Fibroblast of the aortic adventitia (primary cell): ENCODE measurements at regions not wholly inside any gene's neighbourhood (a gene's known extent, or its start where the extent isn't known, plus 50 kb on each side); places are given as distances from the start of the nearest gene placed in this dataset.

Source experiments
- DNase-seq: peaks from one replicate; pipeline ENCODE4 v3.0.0-alpha.2; 2010; ENCODE audit warnings: low read depth
- H3K4me3 ChIP-seq: 2 replicates; pipeline ENCODE4 v1.5.1; 2011; ENCODE audit warnings: low read depth, mild to moderate bottlenecking, control low read depth, low read length, moderate library complexity
- TF ChIP-seq, protein P1 (sequence below): IDR thresholded peaks from 2 replicates; pipeline ENCODE4 v1.5.1; 2011; ENCODE audit warnings: mild to moderate bottlenecking, low read length, control low read depth, inconsistent platforms; ENCODE audit not compliant: insufficient read depth

DNA sequence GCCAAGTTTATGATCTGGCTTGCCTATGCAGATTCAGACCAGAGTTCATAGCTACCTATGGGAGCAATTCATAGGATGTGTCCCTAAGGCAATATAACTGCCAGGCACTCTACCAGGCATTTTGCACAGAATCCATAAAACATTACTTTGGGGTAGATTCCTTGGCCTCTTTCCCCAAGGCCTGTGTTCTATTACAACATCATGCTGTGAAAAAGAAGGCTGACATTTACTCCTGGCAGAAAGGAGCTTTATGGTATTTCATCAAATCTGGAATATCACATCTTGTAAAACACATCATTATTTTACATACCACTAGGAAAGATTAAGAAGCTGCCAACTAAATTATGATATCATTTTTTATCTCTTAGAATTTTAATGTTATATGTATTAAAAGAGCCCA, 287.0 kb upstream of the MARCKS start:
- H3K4me3 ChIP-seq = no peak overlapping the region
- peak; percentile 77 for DNase-seq
- TF ChIP-seq, protein P1, sequence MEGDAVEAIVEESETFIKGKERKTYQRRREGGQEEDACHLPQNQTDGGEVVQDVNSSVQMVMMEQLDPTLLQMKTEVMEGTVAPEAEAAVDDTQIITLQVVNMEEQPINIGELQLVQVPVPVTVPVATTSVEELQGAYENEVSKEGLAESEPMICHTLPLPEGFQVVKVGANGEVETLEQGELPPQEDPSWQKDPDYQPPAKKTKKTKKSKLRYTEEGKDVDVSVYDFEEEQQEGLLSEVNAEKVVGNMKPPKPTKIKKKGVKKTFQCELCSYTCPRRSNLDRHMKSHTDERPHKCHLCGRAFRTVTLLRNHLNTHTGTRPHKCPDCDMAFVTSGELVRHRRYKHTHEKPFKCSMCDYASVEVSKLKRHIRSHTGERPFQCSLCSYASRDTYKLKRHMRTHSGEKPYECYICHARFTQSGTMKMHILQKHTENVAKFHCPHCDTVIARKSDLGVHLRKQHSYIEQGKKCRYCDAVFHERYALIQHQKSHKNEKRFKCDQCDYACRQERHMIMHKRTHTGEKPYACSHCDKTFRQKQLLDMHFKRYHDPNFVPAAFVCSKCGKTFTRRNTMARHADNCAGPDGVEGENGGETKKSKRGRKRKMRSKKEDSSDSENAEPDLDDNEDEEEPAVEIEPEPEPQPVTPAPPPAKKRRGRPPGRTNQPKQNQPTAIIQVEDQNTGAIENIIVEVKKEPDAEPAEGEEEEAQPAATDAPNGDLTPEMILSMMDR = no peak

DNA sequence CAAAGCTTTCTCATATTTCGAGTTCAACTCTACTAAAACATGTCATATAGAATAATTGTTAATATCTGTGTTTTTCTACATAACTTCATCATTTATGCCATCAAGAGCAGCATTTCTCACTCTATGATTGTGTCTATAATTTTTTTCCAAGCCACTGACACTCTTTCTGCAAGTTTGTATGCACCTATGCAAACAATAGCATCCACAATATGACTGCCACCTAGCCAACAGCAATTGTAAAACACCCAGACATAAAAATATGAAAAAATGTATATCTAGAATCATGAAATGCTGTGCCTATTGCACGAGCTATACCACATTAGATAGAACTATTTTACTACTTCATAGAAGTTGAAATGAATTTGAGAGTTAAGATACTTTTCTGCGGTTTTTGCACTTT, 286.5 kb upstream of the MARCKS start:
- no peak for DNase-seq
- TF ChIP-seq, protein P1 = peak; percentile 31
- no peak overlapping the region for H3K4me3 ChIP-seq

DNA sequence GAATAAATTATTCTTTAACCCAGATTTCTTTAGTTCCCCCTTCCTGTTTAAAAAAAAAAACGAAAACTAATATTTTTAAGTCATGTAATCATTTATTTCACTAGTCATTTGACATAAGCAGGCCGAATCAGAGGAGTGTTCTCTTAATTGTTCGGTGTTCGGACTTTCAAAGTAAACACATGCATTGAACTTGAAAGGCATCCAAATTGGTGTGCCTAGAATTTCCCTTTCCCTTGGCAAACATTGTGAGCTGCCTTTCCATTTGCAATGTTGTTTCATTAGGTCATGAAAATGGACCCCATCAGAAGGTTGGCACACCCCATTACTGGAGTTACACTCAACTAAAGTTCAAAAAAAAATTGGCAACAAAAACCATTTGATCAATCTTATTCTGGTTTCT, 283.0 kb upstream of the MARCKS start:
- TF ChIP-seq, protein P1 = no peak
- no peak for DNase-seq

DNA sequence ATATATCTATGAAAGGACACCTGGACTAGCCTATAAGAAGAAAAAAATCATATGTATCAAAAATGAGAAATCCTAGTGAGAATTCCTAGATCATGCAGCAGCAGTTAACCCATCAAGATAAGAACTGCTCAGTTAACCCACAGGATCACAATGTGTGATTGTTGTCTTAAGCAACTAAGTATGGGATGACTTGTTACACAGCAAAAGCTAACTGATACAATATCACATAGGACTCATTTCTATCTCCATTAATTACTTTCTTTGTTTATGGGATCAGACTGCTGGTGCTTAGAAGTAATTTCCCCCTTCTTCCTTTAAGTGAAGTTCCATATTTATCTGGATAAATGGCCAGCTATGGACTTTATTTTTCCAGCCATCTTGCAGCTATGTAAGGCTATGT, 280.8 kb upstream of the MARCKS start:
- DNase-seq = no peak
- H3K4me3 ChIP-seq = no peak overlapping the region
- TF ChIP-seq, protein P1 = no peak

More for the DNA sequence above, 283.0 kb upstream of the MARCKS start:
- H3K4me3 ChIP-seq = no peak overlapping the region

DNA sequence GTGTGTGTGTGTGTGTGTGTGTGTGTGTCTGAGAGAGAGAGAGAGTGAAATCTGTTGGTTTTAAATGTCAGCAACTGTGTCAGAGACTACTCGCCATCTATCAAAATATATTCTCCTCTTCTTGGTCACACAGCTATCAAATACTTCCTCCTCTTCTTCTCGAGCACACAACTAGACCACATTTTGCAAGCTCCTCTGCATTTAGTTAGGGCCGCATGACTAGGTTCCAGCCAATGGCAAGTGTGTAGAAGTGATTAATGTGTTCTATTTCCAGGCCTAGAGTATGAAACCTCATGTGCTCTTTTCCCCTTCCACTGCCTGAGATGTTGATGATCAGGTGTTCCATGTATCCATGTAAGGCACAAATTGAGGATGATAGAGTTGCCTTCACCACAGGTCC, 278.5 kb upstream of the MARCKS start:
- TF ChIP-seq, protein P1 = no peak
- DNase-seq = no peak
- H3K4me3 ChIP-seq = no peak overlapping the region

DNA sequence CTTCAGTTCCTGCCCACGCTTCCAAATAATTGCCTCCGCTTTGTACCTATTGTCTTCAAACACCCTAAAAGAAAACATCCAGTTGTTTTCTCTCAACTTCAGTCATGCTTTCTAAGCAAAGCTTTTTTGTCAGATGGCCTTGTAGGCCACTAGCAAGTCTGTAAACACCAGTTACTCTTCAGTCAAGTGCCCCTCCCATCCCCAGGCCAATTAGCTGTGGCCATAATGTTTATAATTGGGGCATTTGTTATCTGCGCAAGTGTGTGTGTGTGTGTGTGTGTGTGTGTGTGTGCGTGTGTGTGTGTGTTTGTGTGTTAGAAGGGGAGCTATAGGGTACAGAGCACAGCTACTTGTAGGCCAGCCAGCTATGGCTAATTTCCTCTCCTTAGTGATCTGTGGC, 272.4 kb upstream of the MARCKS start:
- no peak for DNase-seq
- H3K4me3 ChIP-seq = no peak overlapping the region
- TF ChIP-seq, protein P1 = no peak

DNA sequence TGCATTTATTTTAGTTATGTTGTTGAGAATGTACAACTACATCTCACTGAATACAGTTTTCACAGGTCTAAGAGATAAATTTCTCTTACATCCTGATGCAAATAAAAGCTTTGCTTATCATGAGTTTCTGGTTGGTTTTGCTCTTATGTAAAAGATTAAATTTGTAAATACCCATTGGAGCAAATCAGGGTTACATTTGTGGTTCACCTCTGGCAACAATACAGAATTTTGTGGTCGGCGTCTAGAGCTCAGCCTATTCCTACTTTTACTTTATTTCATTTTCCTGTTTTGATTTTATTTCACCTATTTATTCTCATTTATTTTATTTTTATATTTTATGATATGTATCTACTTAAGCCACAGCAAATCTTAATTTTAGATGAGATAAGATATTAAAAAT, 271.9 kb upstream of the MARCKS start:
- no peak for DNase-seq
- no peak overlapping the region for H3K4me3 ChIP-seq
- TF ChIP-seq, protein P1 = no peak
